HG02870 (cell line): ENCODE measurements at regions not wholly inside any gene's neighbourhood (a gene's known extent, or its start where the extent isn't known, plus 50 kb on each side); places are given as distances from the start of the nearest gene placed in this dataset.
"Not testable (repeated sequence)": the region's sequence is repeated elsewhere in the genome, so short reads cannot be mapped to it uniquely, and the experiment has no call there.

Experiments
- ATAC-seq: cut with Tn5 transposase; IDR thresholded peaks from one replicate; pipeline ENCODE4 v1.9.1; 2021; ENCODE audit warnings: mild to moderate bottlenecking, moderate library complexity; ENCODE audit not compliant: unreplicated experiment

- no peak for ATAC-seq
These were observed 771.0 kb downstream of the PDCD6IP start for GRCh38 chr3:34569437-34569836.

- no peak for ATAC-seq
These were observed 772.7 kb downstream of the PDCD6IP start for GRCh38 chr3:34570916-34571705.

- ATAC-seq = no peak
These were observed 773.3 kb downstream of the PDCD6IP start for GRCh38 chr3:34571714-34572113.

- ATAC-seq = no peak
These were observed 777.3 kb downstream of the PDCD6IP start for GRCh38 chr3:34575776-34576175.

GRCh38 chr3:34582055-34582454, 783.6 kb downstream of the PDCD6IP start:
- ATAC-seq = no peak

GRCh38 chr3:34583451-34583850, 785.0 kb downstream of the PDCD6IP start:
- ATAC-seq = no peak

- no peak for ATAC-seq
These were observed 786.5 kb downstream of the PDCD6IP start for GRCh38 chr3:34584971-34585370.

GRCh38 chr3:34599595-34599994, 801.2 kb downstream of the PDCD6IP start:
- ATAC-seq = no peak

- ATAC-seq = no peak
These were observed 821.6 kb downstream of the PDCD6IP start for GRCh38 chr3:34619990-34620389.

GRCh38 chr3:34626699-34627098, 828.3 kb downstream of the PDCD6IP start:
- ATAC-seq = no peak

- ATAC-seq = no peak
These were observed 836.5 kb downstream of the PDCD6IP start for GRCh38 chr3:34634939-34635338.

- no peak for ATAC-seq
These were observed 837.0 kb downstream of the PDCD6IP start for GRCh38 chr3:34635352-34635850.

- ATAC-seq = no peak
These were observed 848.6 kb downstream of the PDCD6IP start for GRCh38 chr3:34646911-34647460.

GRCh38 chr3:34650131-34650530, 851.7 kb downstream of the PDCD6IP start:
- ATAC-seq = no peak

- ATAC-seq = no peak
These were observed 870.5 kb downstream of the PDCD6IP start for GRCh38 chr3:34668915-34669314.

- no peak for ATAC-seq
These were observed 871.1 kb downstream of the PDCD6IP start for GRCh38 chr3:34669490-34669889.

- no peak for ATAC-seq
These were observed 877.1 kb downstream of the PDCD6IP start for GRCh38 chr3:34675383-34676120.

- no peak for ATAC-seq
These were observed 878.0 kb downstream of the PDCD6IP start for GRCh38 chr3:34676436-34676835.

- ATAC-seq = no peak
These were observed 880.1 kb downstream of the PDCD6IP start for GRCh38 chr3:34678575-34678974.

- not testable (repeated sequence) for ATAC-seq
These were observed 880.6 kb downstream of the PDCD6IP start for GRCh38 chr3:34679055-34679454.

- ATAC-seq = no peak
These were observed 885.4 kb downstream of the PDCD6IP start for GRCh38 chr3:34683851-34684250.

GRCh38 chr3:34686541-34686940, 888.1 kb downstream of the PDCD6IP start:
- no peak for ATAC-seq
